CD4-positive, alpha-beta T cell treated with Interleukin-17A for 1 hour (primary cell): ENCODE measurements at regions not wholly inside any gene's neighbourhood (a gene's known extent, or its start where the extent isn't known, plus 50 kb on each side); places are given as distances from the start of the nearest gene placed in this dataset.
"Not testable (repeated sequence)": the region's sequence is repeated elsewhere in the genome, so short reads cannot be mapped to it uniquely, and the experiment has no call there.

Experiments
- DNase-seq: peaks from one replicate; pipeline ENCODE4 v3.0.0-alpha.2; 2020

- no peak for DNase-seq
Measured at GRCh38 chr3:150357923-150358607, 50.0 kb upstream of the TSC22D2 start.

DNA sequence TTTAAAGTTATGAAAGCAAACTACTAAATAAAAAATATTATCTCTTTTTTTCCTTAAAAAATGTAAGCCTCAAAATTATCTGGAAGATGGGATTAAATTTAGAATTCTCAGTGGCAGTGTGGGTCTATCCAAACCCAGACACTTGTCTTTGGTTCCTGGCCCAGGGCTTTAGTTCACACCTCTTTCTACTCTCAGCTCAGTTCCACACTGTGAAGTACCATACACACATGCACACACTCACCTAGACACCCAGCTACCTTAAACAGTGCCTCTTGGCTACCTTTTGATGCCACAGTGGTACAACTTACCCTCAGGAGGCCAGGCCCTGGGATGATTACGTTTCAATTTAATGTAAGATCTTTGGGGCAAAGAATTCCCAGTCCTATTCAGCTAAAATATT lies 51.0 kb upstream of the TSC22D2 start:
- DNase-seq, result no peak

GRCh38 chr3:150355574-150355973 lies 52.5 kb upstream of the TSC22D2 start:
- no peak for DNase-seq

DNA sequence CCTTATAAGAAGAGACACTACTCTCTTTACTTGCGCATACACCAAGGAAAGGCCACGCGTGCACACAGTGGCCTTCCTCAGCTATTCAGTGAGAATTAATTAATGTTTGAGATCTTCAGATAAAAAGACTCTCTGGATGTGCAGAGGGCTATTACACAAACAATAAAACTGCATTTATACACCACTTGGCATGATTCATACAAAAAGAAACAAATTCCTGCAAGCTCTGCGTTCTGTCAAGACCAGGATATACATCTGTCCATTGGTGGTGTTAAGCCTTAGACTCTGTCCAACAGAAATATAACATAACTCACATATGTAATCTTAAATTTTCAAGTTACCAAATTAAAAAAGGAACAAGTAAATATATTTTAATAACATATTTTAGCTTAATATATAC lies 55.2 kb upstream of the TSC22D2 start:
- no peak for DNase-seq

- DNase-seq, result no peak
Measured at GRCh38 chr3:150351398-150351797, 56.7 kb upstream of the TSC22D2 start.

DNA sequence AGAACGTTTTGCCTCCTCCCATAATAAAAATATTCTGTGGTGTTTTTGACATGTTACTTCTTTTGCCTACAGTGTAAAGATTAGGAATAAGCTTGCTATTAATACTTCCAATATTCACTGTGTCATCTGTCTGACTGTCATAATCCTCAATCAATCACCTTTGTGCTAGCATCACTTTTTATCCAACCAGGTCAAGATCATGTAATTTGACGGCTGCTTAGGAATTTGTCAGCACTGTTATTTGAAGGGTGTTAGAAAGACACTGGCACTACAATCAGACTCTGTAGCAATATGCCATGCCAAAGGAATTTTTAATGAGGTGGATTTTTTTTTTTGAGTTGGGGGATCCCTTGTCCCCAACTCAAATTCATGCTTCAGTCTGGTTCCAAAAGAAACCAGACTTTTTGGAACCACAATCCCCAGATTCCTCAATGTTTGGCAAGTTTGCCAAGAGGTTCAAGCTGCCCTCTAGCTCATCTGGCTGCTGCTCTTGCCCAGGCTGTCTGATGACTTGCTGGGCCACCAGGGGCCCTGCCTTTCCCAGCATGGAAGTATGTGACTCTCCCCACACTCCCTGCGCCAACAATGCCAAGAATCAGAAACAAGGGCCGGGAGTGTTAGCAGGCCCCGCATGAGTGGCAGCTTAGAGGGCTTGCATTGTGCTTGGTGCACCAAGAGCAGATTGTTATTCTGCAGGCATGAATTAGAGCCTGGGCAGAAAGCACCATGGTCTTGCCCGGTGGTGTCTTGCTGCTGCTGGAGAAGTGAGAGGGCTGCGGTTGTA lies 58.6 kb upstream of the TSC22D2 start:
- no peak for DNase-seq

DNA sequence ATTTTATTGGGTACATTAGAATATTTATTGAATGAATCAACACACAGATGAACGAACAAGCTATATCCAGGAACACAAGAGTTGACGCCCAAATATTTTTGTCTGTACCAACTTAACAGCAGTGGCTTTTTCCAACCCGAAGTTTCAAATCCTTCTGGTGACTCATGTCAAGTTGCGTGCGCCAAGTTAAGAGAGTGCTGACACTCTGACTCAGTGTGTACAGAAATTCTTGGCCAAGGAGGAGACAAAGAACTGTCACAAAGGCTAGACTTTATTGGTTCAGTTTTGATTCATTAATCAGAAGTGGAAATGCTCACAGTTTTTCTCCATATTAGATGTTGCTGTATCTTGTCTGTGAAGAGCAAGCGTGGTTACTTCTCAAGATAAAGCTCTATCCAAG lies 59.6 kb upstream of the TSC22D2 start:
- no peak for DNase-seq

GRCh38 chr3:150346981-150347863 lies 60.9 kb upstream of the TSC22D2 start:
- no peak for DNase-seq

- DNase-seq, result no peak
Measured at GRCh38 chr3:150346266-150346665, 61.8 kb upstream of the TSC22D2 start.

GRCh38 chr3:150345021-150345538 lies 63.0 kb upstream of the TSC22D2 start:
- no peak for DNase-seq

GRCh38 chr3:150344079-150344759 lies 63.9 kb upstream of the TSC22D2 start:
- DNase-seq, result no peak

DNA sequence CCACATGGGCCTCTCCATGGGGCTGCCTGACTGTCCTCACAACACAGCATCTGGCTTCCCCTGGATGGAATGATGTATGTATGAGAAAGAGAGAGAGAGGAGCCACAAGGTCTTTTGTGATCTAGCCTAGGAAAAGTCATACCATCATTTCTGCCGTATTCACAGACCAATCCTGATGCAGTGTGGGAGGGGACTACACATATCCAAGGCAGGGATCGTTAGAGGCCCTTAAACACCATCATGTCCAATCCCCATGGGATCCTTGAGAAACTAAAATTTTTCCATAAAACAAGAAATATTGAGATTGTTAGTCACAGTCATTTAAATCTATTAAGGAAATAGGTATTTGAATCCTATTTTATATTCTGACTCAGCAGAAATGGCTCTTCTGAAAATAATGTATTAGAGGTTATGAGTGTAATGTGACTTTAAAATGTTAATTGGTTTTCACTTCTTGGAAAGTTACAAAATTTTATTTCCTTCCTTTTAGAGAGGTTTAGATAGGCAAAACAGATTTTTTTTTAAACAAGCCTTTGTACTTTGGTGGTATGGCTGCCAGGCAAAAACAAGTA lies 65.1 kb upstream of the TSC22D2 start:
- DNase-seq, result no peak

DNA sequence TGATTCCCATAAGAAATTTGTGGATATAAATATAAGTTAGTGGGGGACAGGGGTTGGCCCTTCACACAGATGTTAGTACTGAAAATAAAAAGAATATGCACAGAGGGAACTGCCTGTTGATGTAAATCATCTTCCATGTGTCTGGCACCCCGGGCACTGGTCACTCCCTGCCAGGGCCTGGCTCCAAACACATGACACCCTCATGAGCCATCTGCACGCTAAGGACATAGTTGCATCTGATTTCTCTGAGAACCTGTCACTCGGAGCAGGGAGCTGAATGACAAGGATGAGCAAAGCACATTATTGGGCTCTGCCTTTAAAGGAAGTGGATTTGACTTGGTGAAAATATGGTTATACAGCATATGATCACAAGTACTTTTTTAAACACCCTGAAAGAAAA lies 66.2 kb upstream of the TSC22D2 start:
- DNase-seq, result no peak

DNA sequence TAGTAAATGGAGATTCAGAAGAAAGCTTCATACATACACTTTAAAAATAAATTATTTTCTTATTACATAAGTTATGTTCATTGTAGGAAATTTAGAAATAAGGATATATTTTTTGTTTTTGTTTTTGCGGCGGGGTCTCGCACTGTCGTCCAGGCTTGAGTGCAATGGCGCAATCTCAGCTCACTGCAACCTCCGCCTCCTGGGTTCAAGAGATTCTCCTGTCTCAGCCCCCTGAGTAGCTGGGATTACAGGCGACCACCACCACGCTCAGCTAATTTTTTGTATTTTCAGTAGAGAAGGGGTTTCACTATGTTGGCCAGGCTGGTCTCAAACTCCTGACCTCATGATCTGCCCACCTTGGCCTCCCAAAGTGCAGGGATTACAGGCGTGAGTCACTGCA lies 71.7 kb upstream of the TSC22D2 start:
- DNase-seq, result not testable (repeated sequence)

DNA sequence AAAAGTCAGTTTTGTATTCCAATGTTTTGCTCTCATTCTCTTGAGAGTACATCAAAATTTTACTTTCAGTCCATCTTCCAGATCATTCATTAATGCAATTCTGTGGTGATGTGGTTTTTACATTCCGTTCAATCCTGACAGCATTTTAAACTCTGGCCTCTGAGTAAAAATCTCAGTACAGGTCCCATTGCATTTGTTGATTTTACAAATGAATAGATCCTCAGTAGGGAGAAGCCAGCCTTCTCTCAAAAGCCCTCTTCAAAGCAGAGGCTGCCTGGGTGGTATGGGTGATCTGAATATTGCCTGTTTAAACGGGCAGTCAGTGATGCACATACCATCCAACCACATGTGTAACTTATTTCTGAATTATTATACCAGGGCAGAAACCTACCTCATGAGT lies 72.5 kb upstream of the TSC22D2 start:
- no peak for DNase-seq

DNA sequence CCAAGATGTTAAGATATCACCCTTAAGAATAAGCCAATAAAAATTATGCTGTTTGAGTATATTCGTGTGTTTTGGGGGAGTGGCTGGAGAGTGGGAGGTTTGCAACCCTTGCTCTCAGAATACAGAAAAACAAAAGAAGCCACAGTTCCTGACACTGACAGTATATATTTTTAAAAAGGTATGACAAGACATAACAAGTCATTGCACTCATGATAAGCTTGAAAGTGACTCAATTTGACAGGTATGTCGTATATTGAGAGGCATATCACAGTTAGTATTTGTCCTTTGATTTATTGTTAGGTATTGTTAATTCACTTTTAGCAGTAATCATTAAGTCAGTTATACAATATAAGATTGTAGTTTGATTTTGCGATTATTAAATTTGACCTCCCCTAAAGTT lies 73.1 kb upstream of the TSC22D2 start:
- no peak for DNase-seq

- no peak for DNase-seq
Measured at GRCh38 chr3:150333477-150333876, 74.6 kb upstream of the TSC22D2 start.

GRCh38 chr3:150331978-150332568 lies 76.0 kb upstream of the TSC22D2 start:
- no peak for DNase-seq

DNA sequence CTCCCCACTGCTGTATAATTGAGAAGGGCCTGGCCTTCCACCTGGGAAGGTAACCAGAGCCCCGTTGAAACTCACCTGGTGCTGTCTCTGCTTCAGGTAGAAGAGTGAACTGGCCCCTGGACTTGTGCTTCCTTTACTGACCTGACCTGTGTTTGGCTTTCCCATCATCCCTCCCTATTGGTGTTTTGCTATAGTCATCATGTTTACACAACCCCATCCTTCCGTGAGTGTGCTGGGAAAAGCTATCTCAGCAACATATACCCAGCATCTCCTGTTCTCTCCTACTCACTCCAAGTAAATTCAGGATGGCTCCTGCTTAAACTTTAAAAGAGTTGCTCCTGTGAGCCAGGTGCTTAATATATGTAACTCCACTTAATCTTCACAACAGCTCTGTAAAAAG lies 77.2 kb upstream of the TSC22D2 start:
- no peak for DNase-seq

- DNase-seq, result no peak
Measured at GRCh38 chr3:150330174-150330573, 77.9 kb upstream of the TSC22D2 start.

- DNase-seq, result no peak
Measured at GRCh38 chr3:150329408-150329807, 78.7 kb upstream of the TSC22D2 start.

- no peak for DNase-seq
Measured at GRCh38 chr3:150328654-150329040, 79.5 kb upstream of the TSC22D2 start.
